DOHH2 (cell line): ENCODE measurements at regions not wholly inside any gene's neighbourhood (a gene's known extent, or its start where the extent isn't known, plus 50 kb on each side); places are given as distances from the start of the nearest gene placed in this dataset.

Experiments used
- EZH2phosphoT487 ChIP-seq: fragments of 200-600 bp; sonication (generic); IDR thresholded peaks from 2 replicates; pipeline ENCODE4 v1.6.1; 2017; ENCODE audit warnings: borderline replicate concordance, mild to moderate bottlenecking, antibody characterized with exemption, low read length, moderate library complexity, mixed read lengths
- TF ChIP-seq, protein P1 (sequence below): fragments of 200-600 bp; sonication (generic); IDR thresholded peaks from one replicate; pipeline ENCODE4 v1.5.1; 2014; ENCODE audit warnings: antibody characterized with exemption, mild to moderate bottlenecking, low read depth, low read length; ENCODE audit not compliant: poor library complexity, severe bottlenecking

DNA sequence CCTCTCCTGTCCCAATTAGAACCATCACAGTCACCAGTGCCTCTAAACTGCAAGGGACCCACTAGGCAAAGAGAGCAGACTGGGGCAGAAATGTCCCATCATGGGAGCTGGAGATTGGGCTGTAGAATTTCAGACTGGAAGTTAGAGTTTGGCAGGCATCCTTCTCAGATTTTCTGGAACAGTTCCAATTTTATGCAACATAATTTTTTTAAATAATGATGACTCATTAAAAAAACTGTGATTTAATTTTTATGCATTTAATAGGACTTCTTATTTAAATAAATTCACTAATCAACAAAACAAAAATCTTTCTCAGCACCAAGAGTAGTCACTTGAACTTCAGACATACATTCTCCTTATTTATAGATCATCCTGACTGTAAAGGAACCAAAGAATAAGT lies 84.6 kb upstream of the SLC7A14 start:
- TF ChIP-seq, protein P1, sequence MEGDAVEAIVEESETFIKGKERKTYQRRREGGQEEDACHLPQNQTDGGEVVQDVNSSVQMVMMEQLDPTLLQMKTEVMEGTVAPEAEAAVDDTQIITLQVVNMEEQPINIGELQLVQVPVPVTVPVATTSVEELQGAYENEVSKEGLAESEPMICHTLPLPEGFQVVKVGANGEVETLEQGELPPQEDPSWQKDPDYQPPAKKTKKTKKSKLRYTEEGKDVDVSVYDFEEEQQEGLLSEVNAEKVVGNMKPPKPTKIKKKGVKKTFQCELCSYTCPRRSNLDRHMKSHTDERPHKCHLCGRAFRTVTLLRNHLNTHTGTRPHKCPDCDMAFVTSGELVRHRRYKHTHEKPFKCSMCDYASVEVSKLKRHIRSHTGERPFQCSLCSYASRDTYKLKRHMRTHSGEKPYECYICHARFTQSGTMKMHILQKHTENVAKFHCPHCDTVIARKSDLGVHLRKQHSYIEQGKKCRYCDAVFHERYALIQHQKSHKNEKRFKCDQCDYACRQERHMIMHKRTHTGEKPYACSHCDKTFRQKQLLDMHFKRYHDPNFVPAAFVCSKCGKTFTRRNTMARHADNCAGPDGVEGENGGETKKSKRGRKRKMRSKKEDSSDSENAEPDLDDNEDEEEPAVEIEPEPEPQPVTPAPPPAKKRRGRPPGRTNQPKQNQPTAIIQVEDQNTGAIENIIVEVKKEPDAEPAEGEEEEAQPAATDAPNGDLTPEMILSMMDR: no peak
- no peak for TF ChIP-seq EZH2phosphoT487
